HL-60 (cell line): ENCODE measurements at regions not wholly inside any gene's neighbourhood (a gene's known extent, or its start where the extent isn't known, plus 50 kb on each side); places are given as distances from the start of the nearest gene placed in this dataset.

ENCODE experiments used
- DNase-seq, 2 experiments: peaks; one replicate each; pipeline ENCODE4 v3.0.0-alpha.2; 2010 to 2020; ENCODE audit warnings: low read depth in 1 of 2, low spot score in 1 of 2
- H3K27ac ChIP-seq: fragments of 250-450 bp; sonication (Bioruptor Pico); replicated peaks from 2 replicates; pipeline ENCODE4 v1.5.1; 2020; ENCODE audit warnings: mild to moderate bottlenecking, moderate library complexity
- H3K27me3 ChIP-seq: fragments of 250-450 bp; sonication (Bioruptor Pico); 2 replicates; pipeline ENCODE4 v1.5.1; 2021; ENCODE audit warnings: mild to moderate bottlenecking, moderate library complexity; ENCODE audit not compliant: insufficient read depth, poor library complexity, severe bottlenecking
- H3K4me3 ChIP-seq: replicated peaks from 2 replicates; pipeline ENCODE4 v1.5.1; 2011; ENCODE audit warnings: mild to moderate bottlenecking, control low read depth, low read length; ENCODE audit not compliant: insufficient read depth
- CTCF ChIP-seq: IDR thresholded peaks from one replicate; pipeline ENCODE4 v1.5.1; 2011; ENCODE audit warnings: low read length, control low read depth, inconsistent platforms; ENCODE audit not compliant: insufficient read depth
- GABPA ChIP-seq: IDR thresholded peaks from 2 replicates; pipeline ENCODE4 v1.6.1; 2012; ENCODE audit warnings: low read depth
- POLR2AphosphoS5 ChIP-seq: IDR thresholded peaks from 2 replicates; pipeline ENCODE4 v1.6.1; 2012; ENCODE audit warnings: low read depth
- REST ChIP-seq: IDR thresholded peaks from 2 replicates; pipeline ENCODE4 v1.6.1; 2012; ENCODE audit warnings: low read depth; ENCODE audit not compliant: insufficient replicate concordance
- SPI1 ChIP-seq: IDR thresholded peaks from 2 replicates; pipeline ENCODE4 v1.6.1; 2012; ENCODE audit warnings: low read depth, mild to moderate bottlenecking, borderline replicate concordance

GRCh38 chr2:2564300-2565078 lies 233.4 kb upstream of the MYT1L start:
- no peak for DNase-seq
- no peak overlapping the region for H3K27ac ChIP-seq
- H3K4me3 ChIP-seq, result no peak overlapping the region
- TF ChIP-seq REST (no peak), CTCF (no peak), SPI1 (no peak), POLR2AphosphoS5 (no peak), GABPA (no peak)
- H3K27me3 ChIP-seq, result no peaks in the 10 kb centered on the region

GRCh38 chr2:2563309-2563860 lies 232.3 kb upstream of the MYT1L start:
- Histone ChIP-seq H3K4me3 (no peak overlapping the region), H3K27me3 (no peaks in the 10 kb centered on the region), H3K27ac (no peak overlapping the region)
- no peak for DNase-seq
- TF ChIP-seq CTCF, result no peak
- no peak for TF ChIP-seq GABPA
- TF ChIP-seq REST, result no peak
- no peak for TF ChIP-seq SPI1
- no peak for TF ChIP-seq POLR2AphosphoS5

- Histone ChIP-seq H3K27me3 (no peaks in the 10 kb centered on the region), H3K27ac (no peak overlapping the region), H3K4me3 (no peak overlapping the region)
- no peak for DNase-seq
- TF ChIP-seq CTCF, result no peak
- TF ChIP-seq REST, result no peak
- TF ChIP-seq GABPA, result no peak
- no peak for TF ChIP-seq SPI1
- TF ChIP-seq POLR2AphosphoS5, result no peak
Measured at GRCh38 chr2:2562867-2563266, 231.8 kb upstream of the MYT1L start.
